ENCODE measurements at regions not wholly inside any gene's neighbourhood (a gene's known extent, or its start where the extent isn't known, plus 50 kb on each side); places are given as distances from the start of the nearest gene placed in this dataset.

- CTCF ChIA-PET, result no interaction called here
- no peak overlapping the region for H2AK9ac ChIP-seq (replicated peaks; ENCODE audit: low read depth, low read length, poor library complexity)
Observed at GRCh38 chr11:112580864-112581263, 320.2 kb upstream of the PLET1 start.

More at GRCh38 chr11:112580864-112581263, 320.2 kb upstream of the PLET1 start:
- no peak overlapping the region for H3K14ac ChIP-seq (replicated peaks; ENCODE audit: low read depth, low read length)
- no peak overlapping the region for H4K8ac ChIP-seq (ENCODE audit: low read depth in 2 of 2, low read length in 2 of 2)
- intact Hi-C loops (cut with micrococcal nuclease) (no loop called here), in situ Hi-C loops (cut with MboI; ENCODE audit: low sequenced_read_pairs) (no loop called here), dilution Hi-C loops (cut with HindIII; ENCODE audit: low sequenced_read_pairs, unreplicated experiment) (no loop called here)
- no peak overlapping the region for H2BK15ac ChIP-seq (ENCODE audit: low read depth, low read length)
- no peak for ATAC-seq (ENCODE audit: low read depth)
- H2BK20ac ChIP-seq (ENCODE audit: low read depth, low read length), result no peak overlapping the region
- H4K20me1 ChIP-seq (ENCODE audit: insufficient read depth, low read length), result no peaks in the 10 kb centered on the region
- H3K4me1 ChIP-seq (ENCODE audit: control insufficient read depth, insufficient read depth, low read length), result no peaks in the 10 kb centered on the region
- peaks cover 13% of the 10 kb centered on the region for H3K27me3 ChIP-seq (ENCODE audit: control insufficient read depth, insufficient read depth, low read length)
- H3K9ac ChIP-seq (ENCODE audit: low read depth, low read length), result no peak overlapping the region
- H3K9me3 ChIP-seq (ENCODE audit: control insufficient read depth, insufficient read depth, low read length), result no peaks in the 10 kb centered on the region
- no peak overlapping the region for H3K4me3 ChIP-seq (ENCODE audit: insufficient read depth, low read depth, low read length)
- H3K36me3 ChIP-seq (ENCODE audit: control insufficient read depth, insufficient read depth, low read length), result no peaks in the 10 kb centered on the region
- POLR2A ChIA-PET (ENCODE audit: unreplicated experiment), result no interaction called here
- no peak overlapping the region for H3K4me2 ChIP-seq (ENCODE audit: low read depth, low read length)
- no peak overlapping the region for H2AK5ac ChIP-seq (ENCODE audit: low read depth, low read length)
- H2BK120ac ChIP-seq (ENCODE audit: low read depth, low read length), result no peak overlapping the region
- no peak overlapping the region for H3K18ac ChIP-seq (ENCODE audit: low read depth, low read length)
- no peak overlapping the region for H3K4ac ChIP-seq (ENCODE audit: low read depth, low read length)
- H3K79me1 ChIP-seq (ENCODE audit: low read depth in 1 of 2, low read length in 2 of 2), result no peaks in the 10 kb centered on the region
- TF ChIP-seq MAFK (IDR thresholded peaks at IDR 0.05; ENCODE audit: low read depth, low read length) (no peak), FOS (IDR thresholded peaks at IDR 0.05; ENCODE audit: low read depth, low read length) (no peak), RFX5 (IDR thresholded peaks at IDR 0.05; ENCODE audit: low read depth, low read length) (no peak), SMC3 (IDR thresholded peaks at IDR 0.05; ENCODE audit: low read depth, low read length) (no peak), POLR2A (IDR thresholded peaks at IDR 0.05; ENCODE audit: low read depth, low read length) (no peak), RCOR1 (IDR thresholded peaks at IDR 0.05; ENCODE audit: insufficient replicate concordance, low read length) (no peak), CHD1 (IDR thresholded peaks at IDR 0.05; ENCODE audit: low read depth, low read length) (no peak), NFE2L2 (IDR thresholded peaks at IDR 0.05; ENCODE audit: low read depth, low read length) (no peak), MAZ (IDR thresholded peaks at IDR 0.05; ENCODE audit: borderline replicate concordance, low read depth, low read length) (no peak), MXI1 (IDR thresholded peaks at IDR 0.05; ENCODE audit: borderline replicate concordance, low read depth, low read length) (no peak), CEBPB (IDR thresholded peaks at IDR 0.05; ENCODE audit: low read depth, low read length) (no peak), ELK1 (IDR thresholded peaks at IDR 0.05; ENCODE audit: borderline replicate concordance, low read depth, low read length) (no peak), CTCF (conservative IDR thresholded peaks at IDR 0.05; ENCODE audit: low read depth, low read length) (no peak), BHLHE40 (IDR thresholded peaks at IDR 0.05; ENCODE audit: low read depth, low read length) (no peak), RAD21 (IDR thresholded peaks at IDR 0.05; ENCODE audit: low read length) (no peak)
- TF ChIP-seq, protein P1, sequence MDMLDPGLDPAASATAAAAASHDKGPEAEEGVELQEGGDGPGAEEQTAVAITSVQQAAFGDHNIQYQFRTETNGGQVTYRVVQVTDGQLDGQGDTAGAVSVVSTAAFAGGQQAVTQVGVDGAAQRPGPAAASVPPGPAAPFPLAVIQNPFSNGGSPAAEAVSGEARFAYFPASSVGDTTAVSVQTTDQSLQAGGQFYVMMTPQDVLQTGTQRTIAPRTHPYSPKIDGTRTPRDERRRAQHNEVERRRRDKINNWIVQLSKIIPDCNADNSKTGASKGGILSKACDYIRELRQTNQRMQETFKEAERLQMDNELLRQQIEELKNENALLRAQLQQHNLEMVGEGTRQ (IDR thresholded peaks at IDR 0.05; ENCODE audit: low read depth, low read length), result no peak
- no peak overlapping the region for H3K23ac ChIP-seq (ENCODE audit: low read depth, low read length)
- H4K91ac ChIP-seq (ENCODE audit: insufficient read depth, low read depth, low read length), result no peak overlapping the region
- no peak overlapping the region for H2AFZ ChIP-seq (replicated peaks; ENCODE audit: low read length, poor library complexity)
- H3K56ac ChIP-seq (ENCODE audit: extremely low read depth, insufficient read depth, low read length), result no peak overlapping the region
- H3K9me1 ChIP-seq (ENCODE audit: insufficient read depth, low read length), result no peaks in the 10 kb centered on the region
- no peak for DNase-seq
- H2BK5ac ChIP-seq (ENCODE audit: low read depth, low read length, poor library complexity, severe bottlenecking), result no peak overlapping the region
- no peak overlapping the region for H3K27ac ChIP-seq (ENCODE audit: insufficient read depth, low read length)
- no TSS peak for BruUV-seq (replicated peaks)
- H4K5ac ChIP-seq (ENCODE audit: low read depth, low read length), result no peak overlapping the region
